PC-9 (cell line): ENCODE measurements at regions not wholly inside any gene's neighbourhood (a gene's known extent, or its start where the extent isn't known, plus 50 kb on each side); places are given as distances from the start of the nearest gene placed in this dataset.

Experiments used
- BruUV-seq: library from RNA; stranded (reverse); fragments of 400-500 nt; replicated peaks from 2 replicates; lab custom pipeline; 2021; lab: Mats Ljungman, UMichigan
- CTCF ChIA-PET: fragments of 300-600 bp; sonication (Branson Sonifier 250); formaldehyde crosslinking; loops from one replicate; lab custom pipeline; 2022; ENCODE audit warnings: antibody characterized with exemption; lab: Charles Lee
- POLR2A ChIA-PET: fragments of 300-600 bp; sonication (Branson Sonifier 250); formaldehyde crosslinking; loops from one replicate; lab custom pipeline; 2022; ENCODE audit warnings: antibody characterized with exemption; ENCODE audit not compliant: unreplicated experiment; lab: Charles Lee
- DNase-seq, 2 experiments: peaks; one replicate each; pipeline versions ENCODE4 v3.0.0 to v3.0.0-alpha.2; 2015 to 2022; ENCODE audit warnings: mixed read lengths in 1 of 2
- H2AFZ ChIP-seq: fragments of 200-600 bp; sonication (generic); 2 replicates; pipeline ENCODE4 v1.8.1; 2017; ENCODE audit warnings: antibody characterized with exemption
- H3F3A ChIP-seq: fragments of 200-600 bp; sonication (generic); 2 replicates; pipeline ENCODE4 v1.8.1; 2017; ENCODE audit warnings: antibody characterized with exemption, mild to moderate bottlenecking, low read depth; ENCODE audit not compliant: insufficient read depth
- H3K27ac ChIP-seq: fragments of 200-600 bp; sonication (generic); 2 replicates; pipeline ENCODE4 v1.6.1; 2016; ENCODE audit warnings: mixed run types
- H3K27me3 ChIP-seq: fragments of 200-600 bp; sonication (generic); 2 replicates; pipeline ENCODE4 v1.6.1; 2016; ENCODE audit warnings: low read depth, mixed run types; ENCODE audit not compliant: insufficient read depth
- H3K36me3 ChIP-seq: fragments of 200-600 bp; sonication (generic); 2 replicates; pipeline ENCODE4 v1.6.1; 2016; ENCODE audit warnings: low read depth, mixed run types
- H3K4me1 ChIP-seq: fragments of 200-600 bp; sonication (generic); replicated peaks from 2 replicates; pipeline ENCODE4 v1.6.1; 2016; ENCODE audit warnings: mixed run types; ENCODE audit not compliant: insufficient read depth
- H3K4me2 ChIP-seq: fragments of 200-600 bp; sonication (generic); 2 replicates; pipeline ENCODE4 v1.6.1; 2017; ENCODE audit warnings: mixed run types
- H3K4me3 ChIP-seq: fragments of 200-600 bp; sonication (generic); 2 replicates; pipeline ENCODE4 v1.6.1; 2016; ENCODE audit warnings: mixed run types
- H3K79me2 ChIP-seq: fragments of 200-600 bp; sonication (generic); 2 replicates; pipeline ENCODE4 v1.6.1; 2017; ENCODE audit warnings: low read depth, mixed run types
- H3K9me2 ChIP-seq: fragments of 200-600 bp; sonication (generic); 2 replicates; pipeline ENCODE4 v1.8.1; 2017; ENCODE audit warnings: mild to moderate bottlenecking; ENCODE audit not compliant: insufficient read depth
- H3K9me3 ChIP-seq: fragments of 200-600 bp; sonication (generic); 2 replicates; pipeline ENCODE4 v1.8.1; 2016; ENCODE audit warnings: low read depth; ENCODE audit not compliant: insufficient read depth
- H4K20me1 ChIP-seq: fragments of 200-600 bp; sonication (generic); 2 replicates; pipeline ENCODE4 v1.8.1; 2017; ENCODE audit not compliant: insufficient read depth
- EZH2 ChIP-seq: fragments of 200-600 bp; sonication (generic); IDR thresholded peaks from 2 replicates; pipeline ENCODE4 v1.8.0; 2017; ENCODE audit warnings: antibody characterized with exemption, low read depth
- intact Hi-C: fragments of 100-400 bp; cut with micrococcal nuclease; formaldehyde crosslinking; loops from one replicate; pipeline ENCODE4 v1.10.0; 2022; ENCODE audit not compliant: unreplicated experiment
- TF ChIP-seq, protein P1 (sequence below): fragments of 200-600 bp; sonication (generic); conservative IDR thresholded peaks from 2 replicates; pipeline ENCODE4 v1.6.1; 2017; ENCODE audit warnings: mixed run types, antibody characterized with exemption, mild to moderate bottlenecking, moderate library complexity

DNA sequence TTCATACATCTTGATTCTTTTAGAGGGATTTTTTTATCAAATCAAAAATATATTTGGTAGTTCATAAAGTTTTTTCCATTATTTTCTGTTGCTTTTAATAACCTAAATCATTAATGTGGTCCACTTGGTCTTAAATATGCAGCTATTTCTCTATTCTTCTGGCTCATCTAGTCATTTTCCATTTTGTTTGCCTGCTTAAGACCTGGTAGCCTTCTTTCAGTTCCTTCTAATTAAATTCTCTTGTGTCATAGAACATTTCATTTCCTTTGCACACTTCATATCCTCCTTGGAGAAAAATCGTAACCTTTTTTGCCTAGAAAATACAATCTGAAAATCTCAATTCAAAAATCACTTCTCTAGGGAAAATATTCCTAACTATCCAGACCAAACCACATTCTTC, 387.0 kb downstream of the LRFN5 start:
- Histone ChIP-seq H3K4me3 (no peak overlapping the region), H3K27me3 (no peaks in the 10 kb centered on the region), H3K9me3 (no peaks in the 10 kb centered on the region; the same call in 1 of the 2 replicates), H2AFZ (no peak overlapping the region), H3K4me2 (no peak overlapping the region), H3K4me1 (no peaks in the 10 kb centered on the region), H3K36me3 (no peaks in the 10 kb centered on the region), H3K79me2 (no peaks in the 10 kb centered on the region), H4K20me1 (no peaks in the 10 kb centered on the region), H3K27ac (no peak overlapping the region), H3F3A (no peaks in the 10 kb centered on the region), H3K9me2 (no peaks in the 10 kb centered on the region)
- intact Hi-C loops, result no loop called here
- CTCF ChIA-PET, result interaction anchor here (0.7 kb wide), 1 partner anchor 756 kb away, joined by 4 read pairs; no protein-coding TSS in a partner anchor
- POLR2A ChIA-PET, result no interaction called here
- BruUV-seq, result no TSS peak
- TF ChIP-seq EZH2, result no peak
- TF ChIP-seq, protein P1, sequence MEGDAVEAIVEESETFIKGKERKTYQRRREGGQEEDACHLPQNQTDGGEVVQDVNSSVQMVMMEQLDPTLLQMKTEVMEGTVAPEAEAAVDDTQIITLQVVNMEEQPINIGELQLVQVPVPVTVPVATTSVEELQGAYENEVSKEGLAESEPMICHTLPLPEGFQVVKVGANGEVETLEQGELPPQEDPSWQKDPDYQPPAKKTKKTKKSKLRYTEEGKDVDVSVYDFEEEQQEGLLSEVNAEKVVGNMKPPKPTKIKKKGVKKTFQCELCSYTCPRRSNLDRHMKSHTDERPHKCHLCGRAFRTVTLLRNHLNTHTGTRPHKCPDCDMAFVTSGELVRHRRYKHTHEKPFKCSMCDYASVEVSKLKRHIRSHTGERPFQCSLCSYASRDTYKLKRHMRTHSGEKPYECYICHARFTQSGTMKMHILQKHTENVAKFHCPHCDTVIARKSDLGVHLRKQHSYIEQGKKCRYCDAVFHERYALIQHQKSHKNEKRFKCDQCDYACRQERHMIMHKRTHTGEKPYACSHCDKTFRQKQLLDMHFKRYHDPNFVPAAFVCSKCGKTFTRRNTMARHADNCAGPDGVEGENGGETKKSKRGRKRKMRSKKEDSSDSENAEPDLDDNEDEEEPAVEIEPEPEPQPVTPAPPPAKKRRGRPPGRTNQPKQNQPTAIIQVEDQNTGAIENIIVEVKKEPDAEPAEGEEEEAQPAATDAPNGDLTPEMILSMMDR, result no peak
- DNase-seq, result no peak

DNA sequence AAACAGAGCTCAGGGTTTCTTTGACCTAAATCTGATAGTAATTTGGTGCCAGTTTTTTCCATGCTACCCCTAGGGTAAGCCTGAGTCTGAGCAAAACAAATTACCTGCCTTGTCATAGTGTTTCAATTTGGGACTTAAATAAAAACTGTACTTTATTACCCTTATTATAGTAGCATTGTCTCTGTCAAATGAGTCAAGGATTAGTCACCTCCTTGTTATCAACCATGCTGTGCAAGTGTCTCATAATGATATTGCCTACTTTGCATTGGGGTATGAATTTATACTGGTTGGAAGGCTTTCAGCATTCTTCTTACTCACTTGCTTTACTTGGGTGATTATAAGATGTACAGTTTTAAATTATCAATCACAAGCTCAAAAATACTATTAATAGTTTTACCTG, 380.0 kb downstream of the LRFN5 start:
- H3K36me3 ChIP-seq, result no peaks in the 10 kb centered on the region
- no peak overlapping the region for H3K4me2 ChIP-seq
- DNase-seq, result no peak
- H3K79me2 ChIP-seq, result no peaks in the 10 kb centered on the region
- no peaks in the 10 kb centered on the region; the same call in 1 of the 2 replicates for H3K9me3 ChIP-seq
- BruUV-seq, result no TSS peak
- CTCF ChIA-PET, result no interaction called here
- no peaks in the 10 kb centered on the region for H3F3A ChIP-seq
- H4K20me1 ChIP-seq, result no peaks in the 10 kb centered on the region
- intact Hi-C loops, result no loop called here
- H3K27ac ChIP-seq, result no peak overlapping the region
- no peak overlapping the region for H3K4me3 ChIP-seq
- POLR2A ChIA-PET, result no interaction called here
- no peaks in the 10 kb centered on the region for H3K9me2 ChIP-seq
- H3K4me1 ChIP-seq, result peaks cover 11% of the 10 kb centered on the region; the same call in 1 of the 2 replicates
- no peak overlapping the region for H2AFZ ChIP-seq
- no peak for TF ChIP-seq EZH2
- TF ChIP-seq, protein P1, result no peak
- H3K27me3 ChIP-seq, result no peaks in the 10 kb centered on the region

- Histone ChIP-seq H3K9me3 (no peaks in the 10 kb centered on the region; the same call in 1 of the 2 replicates), H2AFZ (no peak overlapping the region), H3K9me2 (no peaks in the 10 kb centered on the region), H3K79me2 (no peaks in the 10 kb centered on the region), H3K4me1 (peaks cover 11% of the 10 kb centered on the region; the same call in 1 of the 2 replicates), H3F3A (no peaks in the 10 kb centered on the region), H3K4me3 (no peak overlapping the region), H3K4me2 (no peak overlapping the region), H3K27me3 (no peaks in the 10 kb centered on the region), H3K27ac (no peak overlapping the region), H3K36me3 (no peaks in the 10 kb centered on the region), H4K20me1 (no peaks in the 10 kb centered on the region)
- intact Hi-C loops, result no loop called here
- ChIA-PET POLR2A (no interaction called here), CTCF (no interaction called here)
- no TSS peak for BruUV-seq
- no peak for DNase-seq
- no peak for TF ChIP-seq EZH2
- TF ChIP-seq, protein P1, result no peak
Observed at GRCh38 chr14:41986083-41986645, 379.5 kb downstream of the LRFN5 start.
